ENCODE measurements at regions not wholly inside any gene's neighbourhood (a gene's known extent, or its start where the extent isn't known, plus 50 kb on each side); places are given as distances from the start of the nearest gene placed in this dataset.

- TF ChIP-seq CTCF (IDR thresholded peaks at IDR 0.05 in 8 of 11, conservative IDR thresholded peaks at IDR 0.05 in 3 of 11) (no peak), POLR2AphosphoS5 (IDR thresholded peaks at IDR 0.05) (no peak), POLR2A (IDR thresholded peaks at IDR 0.05) (no peak)
These were observed 51.4 kb upstream of the SGPP2 start for GRCh38 chr2:222372993-222373392.

All from spleen (tissue), 7 donors.